ENCODE measurements at regions not wholly inside any gene's neighbourhood (a gene's known extent, or its start where the extent isn't known, plus 50 kb on each side); places are given as distances from the start of the nearest gene placed in this dataset.

GRCh38 chr7:88462799-88463198 lies 156.1 kb upstream of the STEAP4 start:
- no peak for DNase-seq (ENCODE audit: low read depth in 1 of 2, low spot score in 2 of 2)
- no peak overlapping the region for H3K4me3 ChIP-seq
- no peaks in the 10 kb centered on the region; the same call in 1 of the 2 replicates for H3K27me3 ChIP-seq (replicated peaks)
- H3K27ac ChIP-seq = no peak overlapping the region
- H3K4me1 ChIP-seq (replicated peaks) = no peaks in the 10 kb centered on the region
- no peaks in the 10 kb centered on the region for H3K36me3 ChIP-seq
- no peaks in the 10 kb centered on the region for H3K9me3 ChIP-seq (replicated peaks)

- Histone ChIP-seq H3K36me3 (no peaks in the 10 kb centered on the region), H3K27me3 (replicated peaks) (no peaks in the 10 kb centered on the region; the same call in 1 of the 2 replicates), H3K9me3 (replicated peaks) (no peaks in the 10 kb centered on the region), H3K4me3 (no peak overlapping the region), H3K27ac (no peak overlapping the region), H3K4me1 (replicated peaks) (no peaks in the 10 kb centered on the region)
- DNase-seq (ENCODE audit: low read depth in 1 of 2, low spot score in 2 of 2) = no peak
These were observed 154.0 kb upstream of the STEAP4 start for GRCh38 chr7:88460650-88461049.

DNA sequence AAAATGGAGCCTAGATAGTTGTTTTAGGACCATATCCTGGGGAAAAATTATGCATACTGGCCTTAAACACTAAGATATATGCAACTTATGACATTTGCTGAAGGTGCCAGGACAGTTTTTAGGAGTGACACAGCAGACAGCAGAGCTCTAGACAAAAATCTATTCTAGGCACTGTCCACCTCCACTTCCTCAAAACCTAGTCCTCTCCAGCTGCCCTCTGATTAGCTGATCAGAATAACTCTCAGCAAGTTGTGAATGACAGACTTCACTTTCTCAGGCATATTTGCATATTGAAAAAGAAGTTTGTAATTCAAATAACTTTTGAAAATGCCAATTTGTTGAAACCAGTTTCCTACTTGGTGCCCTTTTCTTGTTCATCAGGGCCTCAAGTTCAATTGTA lies 152.3 kb upstream of the STEAP4 start:
- H3K9me3 ChIP-seq (replicated peaks) = no peaks in the 10 kb centered on the region
- no peak overlapping the region for H3K4me3 ChIP-seq
- DNase-seq (ENCODE audit: low read depth in 1 of 2, low spot score in 2 of 2) = no peak
- H3K27ac ChIP-seq = no peak overlapping the region
- no peaks in the 10 kb centered on the region for H3K4me1 ChIP-seq (replicated peaks)
- H3K36me3 ChIP-seq = no peaks in the 10 kb centered on the region
- H3K27me3 ChIP-seq (replicated peaks) = no peaks in the 10 kb centered on the region; the same call in 1 of the 2 replicates

DNA sequence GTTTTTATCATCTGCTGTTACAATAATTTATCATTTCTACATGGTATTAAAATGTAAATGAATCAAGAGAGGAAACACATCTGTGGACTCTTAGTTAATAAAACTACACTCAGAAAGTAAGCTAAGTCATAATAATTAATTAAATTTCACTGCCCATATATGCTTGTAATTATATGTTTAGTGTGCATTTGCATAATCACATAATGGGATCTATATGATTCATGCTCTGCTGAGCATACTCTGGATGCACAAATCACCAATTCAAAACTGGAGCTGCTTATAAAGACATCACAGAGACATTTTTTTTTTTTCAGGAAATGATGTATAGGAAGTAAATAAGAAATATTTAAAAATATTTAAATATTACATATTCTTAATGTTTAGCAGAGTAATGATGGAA lies 151.6 kb upstream of the STEAP4 start:
- H3K36me3 ChIP-seq = no peaks in the 10 kb centered on the region
- no peak overlapping the region for H3K27ac ChIP-seq
- no peaks in the 10 kb centered on the region for H3K4me1 ChIP-seq (replicated peaks)
- H3K27me3 ChIP-seq (replicated peaks) = no peaks in the 10 kb centered on the region; the same call in 1 of the 2 replicates
- H3K9me3 ChIP-seq (replicated peaks) = no peaks in the 10 kb centered on the region
- H3K4me3 ChIP-seq = no peak overlapping the region
- DNase-seq (ENCODE audit: low read depth in 1 of 2, low spot score in 2 of 2) = no peak

DNA sequence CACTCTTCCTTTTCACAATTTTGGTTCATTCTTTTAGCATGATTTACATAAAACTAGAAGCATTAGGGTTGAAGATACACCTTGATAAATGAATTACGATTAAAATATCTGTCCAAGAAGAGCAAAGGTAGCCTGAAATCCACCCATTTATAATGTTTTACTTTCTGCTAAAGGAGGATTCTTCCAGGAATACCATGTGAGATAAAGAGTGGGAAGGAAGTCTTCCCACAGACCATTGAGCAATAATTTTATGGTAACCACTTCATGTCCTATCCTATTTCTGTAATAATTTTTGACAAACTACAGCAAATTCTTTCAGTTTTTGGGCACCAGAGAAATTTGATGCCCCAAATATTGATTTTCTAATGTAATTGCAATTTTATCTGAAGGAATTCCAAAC lies 150.6 kb upstream of the STEAP4 start:
- H3K27ac ChIP-seq = no peak overlapping the region
- H3K9me3 ChIP-seq (replicated peaks) = no peaks in the 10 kb centered on the region
- no peaks in the 10 kb centered on the region; the same call in 1 of the 2 replicates for H3K27me3 ChIP-seq (replicated peaks)
- H3K4me3 ChIP-seq = no peak overlapping the region
- no peaks in the 10 kb centered on the region for H3K36me3 ChIP-seq
- no peak for DNase-seq (ENCODE audit: low read depth in 1 of 2, low spot score in 2 of 2)
- no peaks in the 10 kb centered on the region for H3K4me1 ChIP-seq (replicated peaks)

GRCh38 chr7:88456490-88456889 lies 149.8 kb upstream of the STEAP4 start:
- DNase-seq (ENCODE audit: low read depth in 1 of 2, low spot score in 2 of 2) = no peak
- H3K27me3 ChIP-seq (replicated peaks) = no peaks in the 10 kb centered on the region; the same call in 1 of the 2 replicates
- no peak overlapping the region for H3K4me3 ChIP-seq
- no peak overlapping the region for H3K27ac ChIP-seq
- H3K4me1 ChIP-seq (replicated peaks) = no peaks in the 10 kb centered on the region
- no peaks in the 10 kb centered on the region for H3K9me3 ChIP-seq (replicated peaks)
- no peaks in the 10 kb centered on the region for H3K36me3 ChIP-seq

- Histone ChIP-seq H3K4me1 (replicated peaks) (no peaks in the 10 kb centered on the region), H3K27ac (no peak overlapping the region), H3K9me3 (replicated peaks) (no peaks in the 10 kb centered on the region), H3K27me3 (replicated peaks) (no peaks in the 10 kb centered on the region; the same call in 1 of the 2 replicates), H3K36me3 (no peaks in the 10 kb centered on the region), H3K4me3 (no peak overlapping the region)
- no peak for DNase-seq (ENCODE audit: low read depth in 1 of 2, low spot score in 2 of 2)
These were observed 149.0 kb upstream of the STEAP4 start for GRCh38 chr7:88455696-88456095.

DNA sequence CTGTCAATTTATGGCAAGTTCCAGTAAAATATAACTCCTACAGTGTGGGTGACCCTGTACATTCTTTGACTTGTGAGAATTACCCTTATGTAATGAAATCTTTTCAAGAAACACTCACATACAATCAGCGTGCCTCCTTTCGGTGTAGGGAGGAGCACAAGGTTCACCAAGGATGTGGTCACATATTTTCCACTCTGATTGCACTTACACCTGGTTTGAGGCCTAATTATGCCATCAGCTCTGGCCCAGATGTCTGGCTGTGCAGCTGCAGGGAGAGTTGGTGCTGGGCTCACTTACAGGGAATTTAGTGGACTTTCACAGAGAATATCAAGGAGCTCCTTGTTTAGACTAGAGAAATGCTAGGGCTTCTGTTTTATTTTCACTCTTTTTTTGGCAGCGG lies 146.0 kb upstream of the STEAP4 start:
- Histone ChIP-seq H3K4me1 (replicated peaks) (no peaks in the 10 kb centered on the region), H3K4me3 (no peak overlapping the region)

GRCh38 chr7:88450874-88451273 lies 144.2 kb upstream of the STEAP4 start:
- no peak overlapping the region for H3K4me3 ChIP-seq
- no peaks in the 10 kb centered on the region for H3K9me3 ChIP-seq (replicated peaks)
- H3K36me3 ChIP-seq = no peaks in the 10 kb centered on the region
- DNase-seq (ENCODE audit: low read depth in 1 of 2, low spot score in 2 of 2) = no peak
- H3K27ac ChIP-seq = no peak overlapping the region
- H3K4me1 ChIP-seq (replicated peaks) = no peaks in the 10 kb centered on the region
- H3K27me3 ChIP-seq (replicated peaks) = no peaks in the 10 kb centered on the region

More for the DNA sequence above, 146.0 kb upstream of the STEAP4 start:
- no peaks in the 10 kb centered on the region; the same call in 1 of the 2 replicates for H3K27me3 ChIP-seq (replicated peaks)
- H3K27ac ChIP-seq = no peak overlapping the region
- H3K36me3 ChIP-seq = no peaks in the 10 kb centered on the region
- DNase-seq (ENCODE audit: low read depth in 1 of 2, low spot score in 2 of 2) = no peak
- no peaks in the 10 kb centered on the region for H3K9me3 ChIP-seq (replicated peaks)

DNA sequence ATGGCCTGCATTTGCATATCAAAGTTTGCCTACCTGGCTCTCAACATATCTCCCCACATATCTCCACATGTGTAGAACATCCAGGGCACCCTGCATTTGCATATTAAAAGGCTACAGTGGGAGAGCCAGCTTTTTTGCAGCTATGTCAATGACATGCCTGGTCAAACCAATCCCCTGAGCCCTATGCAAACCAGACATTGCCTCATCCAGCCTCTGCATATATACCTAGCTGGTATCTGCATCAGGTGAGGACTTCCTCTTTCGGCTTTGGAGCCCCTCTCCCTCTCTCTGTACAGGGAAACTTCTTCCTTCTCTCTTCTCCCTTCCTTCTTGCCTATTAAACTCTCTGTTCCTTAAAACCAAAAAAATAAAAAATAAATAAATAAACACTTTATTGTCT lies 142.7 kb upstream of the STEAP4 start:
- Histone ChIP-seq H3K4me1 (replicated peaks) (no peaks in the 10 kb centered on the region), H3K4me3 (no peak overlapping the region), H3K27me3 (replicated peaks) (no peaks in the 10 kb centered on the region), H3K36me3 (no peaks in the 10 kb centered on the region), H3K27ac (no peak overlapping the region), H3K9me3 (replicated peaks) (no peaks in the 10 kb centered on the region)
- no peak for DNase-seq (ENCODE audit: low read depth in 1 of 2, low spot score in 2 of 2)

DNA sequence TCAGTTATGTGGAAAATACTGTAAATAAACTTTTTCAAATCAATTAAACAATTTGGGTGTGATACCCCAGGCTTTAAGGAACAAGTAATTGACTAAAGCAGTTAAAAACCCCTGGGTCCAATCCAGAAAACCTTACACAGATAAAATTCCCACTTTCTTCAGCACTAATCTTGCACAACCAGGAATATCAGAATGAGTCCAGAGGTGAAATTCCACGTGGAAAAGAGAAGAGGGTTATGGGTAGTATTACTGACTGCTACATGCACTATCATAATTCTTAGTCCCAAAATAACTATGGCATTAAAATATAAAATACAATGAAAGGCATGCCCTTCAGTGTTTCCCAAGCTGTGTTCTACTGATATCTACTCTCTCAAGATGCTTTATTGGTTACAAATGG lies 135.7 kb upstream of the STEAP4 start:
- Histone ChIP-seq H3K4me1 (replicated peaks) (no peaks in the 10 kb centered on the region), H3K9me3 (replicated peaks) (no peaks in the 10 kb centered on the region), H3K36me3 (no peaks in the 10 kb centered on the region), H3K4me3 (no peak overlapping the region), H3K27ac (no peak overlapping the region), H3K27me3 (replicated peaks) (no peaks in the 10 kb centered on the region)
- no peak for DNase-seq (ENCODE audit: low read depth in 1 of 2, low spot score in 2 of 2)

GRCh38 chr7:88437132-88437531 lies 130.4 kb upstream of the STEAP4 start:
- Histone ChIP-seq H3K36me3 (no peaks in the 10 kb centered on the region), H3K4me3 (no peak overlapping the region), H3K27ac (no peak overlapping the region), H3K27me3 (replicated peaks) (no peaks in the 10 kb centered on the region), H3K9me3 (replicated peaks) (no peaks in the 10 kb centered on the region), H3K4me1 (replicated peaks) (no peaks in the 10 kb centered on the region)
- no peak for DNase-seq (ENCODE audit: low read depth in 1 of 2, low spot score in 2 of 2)

- Histone ChIP-seq H3K9me3 (replicated peaks) (no peaks in the 10 kb centered on the region), H3K4me1 (replicated peaks) (no peaks in the 10 kb centered on the region), H3K27me3 (replicated peaks) (no peaks in the 10 kb centered on the region), H3K4me3 (no peak overlapping the region), H3K27ac (no peak overlapping the region), H3K36me3 (no peaks in the 10 kb centered on the region)
- DNase-seq (ENCODE audit: low read depth in 1 of 2, low spot score in 2 of 2) = no peak
These were observed 125.6 kb upstream of the STEAP4 start for GRCh38 chr7:88432301-88432700.

DNA sequence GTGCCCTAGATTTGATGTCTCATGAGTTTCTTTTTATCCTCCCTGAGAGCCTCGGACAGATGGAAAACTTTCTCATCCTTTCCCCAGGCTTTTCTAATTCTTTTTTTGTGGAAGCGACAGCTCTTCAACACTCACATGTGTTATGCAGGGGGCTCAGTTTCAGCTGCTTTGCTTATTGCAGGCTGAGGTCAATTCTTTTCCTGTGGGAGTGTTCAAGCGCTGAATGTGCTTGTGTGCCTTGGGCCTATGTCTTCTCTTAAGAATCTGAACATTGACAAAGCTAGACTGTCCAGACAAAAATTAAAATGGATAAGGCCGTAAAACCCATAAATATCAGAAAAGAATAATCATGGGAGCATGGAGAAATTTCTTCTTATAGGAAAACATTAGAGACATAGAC lies 125.2 kb upstream of the STEAP4 start:
- Histone ChIP-seq H3K4me3 (no peak overlapping the region), H3K9me3 (replicated peaks) (no peaks in the 10 kb centered on the region), H3K4me1 (replicated peaks) (no peaks in the 10 kb centered on the region), H3K27me3 (replicated peaks) (no peaks in the 10 kb centered on the region), H3K36me3 (no peaks in the 10 kb centered on the region), H3K27ac (no peak overlapping the region)
- no peak for DNase-seq (ENCODE audit: low read depth in 1 of 2, low spot score in 2 of 2)

- Histone ChIP-seq H3K4me1 (replicated peaks) (no peaks in the 10 kb centered on the region), H3K9me3 (replicated peaks) (no peaks in the 10 kb centered on the region), H3K27me3 (replicated peaks) (0 out of 2 replicates have a peak, but pooled peaks cover 2% of the 10 kb centered on the region), H3K4me3 (no peak overlapping the region), H3K27ac (no peak overlapping the region), H3K36me3 (no peaks in the 10 kb centered on the region)
- no peak for DNase-seq (ENCODE audit: low read depth in 1 of 2, low spot score in 2 of 2)
These were observed 122.7 kb upstream of the STEAP4 start for GRCh38 chr7:88429382-88429781.

All from SJSA1 (cell line).